Choroid plexus epithelial cell (primary cell): ENCODE measurements at regions not wholly inside any gene's neighbourhood (a gene's known extent, or its start where the extent isn't known, plus 50 kb on each side); places are given as distances from the start of the nearest gene placed in this dataset.

Source experiments
- DNase-seq: peaks from one replicate; pipeline ENCODE4 v3.0.0-alpha.2; 2010; ENCODE audit warnings: low read depth
- H3K4me3 ChIP-seq: 2 replicates; pipeline ENCODE4 v1.5.1; 2011; ENCODE audit warnings: low read depth, mild to moderate bottlenecking, control low read depth, low read length, moderate library complexity
- TF ChIP-seq, protein P1 (sequence below): conservative IDR thresholded peaks from 2 replicates; pipeline ENCODE4 v1.5.1; 2011; ENCODE audit warnings: low read depth, mild to moderate bottlenecking, control low read depth, inconsistent platforms, low read length, moderate library complexity

DNA sequence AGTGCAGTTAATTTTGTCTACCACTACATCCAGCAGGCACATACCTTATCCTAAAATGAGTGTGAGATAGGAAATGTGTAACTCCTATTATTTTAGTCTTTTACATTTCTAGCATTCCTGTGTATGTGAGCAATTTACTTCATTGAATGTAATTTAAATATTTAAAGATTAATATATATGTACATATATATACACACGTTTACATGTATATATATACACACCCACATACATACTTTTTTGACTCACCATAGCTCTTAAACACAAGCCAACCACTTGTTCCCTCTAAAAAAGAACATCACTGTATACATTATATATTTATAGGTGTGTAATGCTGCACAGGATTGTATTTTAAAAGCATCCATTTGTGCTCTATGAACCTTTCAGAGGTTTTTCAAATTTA lies 425.6 kb upstream of the NECTIN3 start:
- DNase-seq, result no peak
- H3K4me3 ChIP-seq, result no peak overlapping the region
- TF ChIP-seq, protein P1, sequence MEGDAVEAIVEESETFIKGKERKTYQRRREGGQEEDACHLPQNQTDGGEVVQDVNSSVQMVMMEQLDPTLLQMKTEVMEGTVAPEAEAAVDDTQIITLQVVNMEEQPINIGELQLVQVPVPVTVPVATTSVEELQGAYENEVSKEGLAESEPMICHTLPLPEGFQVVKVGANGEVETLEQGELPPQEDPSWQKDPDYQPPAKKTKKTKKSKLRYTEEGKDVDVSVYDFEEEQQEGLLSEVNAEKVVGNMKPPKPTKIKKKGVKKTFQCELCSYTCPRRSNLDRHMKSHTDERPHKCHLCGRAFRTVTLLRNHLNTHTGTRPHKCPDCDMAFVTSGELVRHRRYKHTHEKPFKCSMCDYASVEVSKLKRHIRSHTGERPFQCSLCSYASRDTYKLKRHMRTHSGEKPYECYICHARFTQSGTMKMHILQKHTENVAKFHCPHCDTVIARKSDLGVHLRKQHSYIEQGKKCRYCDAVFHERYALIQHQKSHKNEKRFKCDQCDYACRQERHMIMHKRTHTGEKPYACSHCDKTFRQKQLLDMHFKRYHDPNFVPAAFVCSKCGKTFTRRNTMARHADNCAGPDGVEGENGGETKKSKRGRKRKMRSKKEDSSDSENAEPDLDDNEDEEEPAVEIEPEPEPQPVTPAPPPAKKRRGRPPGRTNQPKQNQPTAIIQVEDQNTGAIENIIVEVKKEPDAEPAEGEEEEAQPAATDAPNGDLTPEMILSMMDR, result no peak

DNA sequence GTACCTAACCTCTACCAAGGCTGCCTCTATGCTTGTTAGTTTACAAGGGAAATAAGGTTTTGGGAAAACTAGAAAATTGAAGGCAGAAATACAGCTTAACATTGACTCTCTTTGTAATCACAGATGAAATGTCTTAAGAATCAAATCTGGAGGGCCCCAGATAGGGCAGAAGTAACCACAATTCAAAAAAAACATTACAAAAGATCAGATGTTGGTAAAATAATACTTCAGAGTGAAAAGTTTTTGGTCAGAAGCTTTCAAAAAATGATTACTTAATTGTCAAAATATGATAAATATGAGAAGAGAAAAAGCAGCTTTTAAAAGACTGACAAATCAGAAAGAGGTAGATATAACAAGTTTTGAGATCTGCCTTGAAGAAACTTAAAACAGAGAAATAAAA lies 425.1 kb upstream of the NECTIN3 start:
- TF ChIP-seq, protein P1, result no peak
- no peak overlapping the region for H3K4me3 ChIP-seq
- peak; percentile 71 for DNase-seq

DNA sequence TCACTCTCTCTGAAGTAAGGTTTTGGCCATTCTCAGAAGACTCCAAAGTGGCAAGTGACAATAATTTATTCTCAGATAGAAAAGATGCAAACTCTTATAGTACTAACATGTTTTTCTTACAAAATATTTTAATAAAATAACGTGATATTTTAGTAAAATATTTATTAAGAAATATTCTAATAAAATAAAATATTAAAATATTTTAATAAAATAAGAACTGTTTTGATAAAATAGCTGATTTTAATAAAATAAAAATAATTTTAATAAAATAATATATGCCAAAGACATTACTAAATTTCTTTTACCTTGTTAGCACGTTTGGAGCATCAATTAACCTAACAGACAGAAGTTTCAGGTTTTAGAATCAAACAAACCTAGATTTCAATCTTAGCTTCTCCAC lies 424.0 kb upstream of the NECTIN3 start:
- TF ChIP-seq, protein P1, result no peak
- no peak overlapping the region for H3K4me3 ChIP-seq
- DNase-seq, result no peak

DNA sequence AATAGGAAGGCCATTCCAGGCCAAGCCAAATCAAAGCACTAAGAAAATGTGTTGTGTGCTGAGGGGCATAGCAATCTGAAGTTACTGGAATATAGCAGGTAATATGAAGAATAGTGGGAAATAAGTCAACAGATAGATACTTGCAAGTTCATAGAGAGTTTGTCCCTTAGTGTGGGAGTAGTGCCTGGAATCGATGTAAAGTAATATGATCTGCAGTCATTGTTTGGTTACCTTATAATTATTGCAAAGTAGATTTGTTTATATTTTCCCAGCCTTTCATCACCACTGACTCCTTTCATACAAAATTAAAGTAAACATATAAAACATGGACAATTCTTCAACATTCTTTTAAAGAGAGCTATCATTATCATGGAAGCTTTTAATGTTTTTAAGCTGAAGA lies 420.9 kb upstream of the NECTIN3 start:
- H3K4me3 ChIP-seq, result no peak overlapping the region
- TF ChIP-seq, protein P1, result no peak
- peak; percentile 46 for DNase-seq

DNA sequence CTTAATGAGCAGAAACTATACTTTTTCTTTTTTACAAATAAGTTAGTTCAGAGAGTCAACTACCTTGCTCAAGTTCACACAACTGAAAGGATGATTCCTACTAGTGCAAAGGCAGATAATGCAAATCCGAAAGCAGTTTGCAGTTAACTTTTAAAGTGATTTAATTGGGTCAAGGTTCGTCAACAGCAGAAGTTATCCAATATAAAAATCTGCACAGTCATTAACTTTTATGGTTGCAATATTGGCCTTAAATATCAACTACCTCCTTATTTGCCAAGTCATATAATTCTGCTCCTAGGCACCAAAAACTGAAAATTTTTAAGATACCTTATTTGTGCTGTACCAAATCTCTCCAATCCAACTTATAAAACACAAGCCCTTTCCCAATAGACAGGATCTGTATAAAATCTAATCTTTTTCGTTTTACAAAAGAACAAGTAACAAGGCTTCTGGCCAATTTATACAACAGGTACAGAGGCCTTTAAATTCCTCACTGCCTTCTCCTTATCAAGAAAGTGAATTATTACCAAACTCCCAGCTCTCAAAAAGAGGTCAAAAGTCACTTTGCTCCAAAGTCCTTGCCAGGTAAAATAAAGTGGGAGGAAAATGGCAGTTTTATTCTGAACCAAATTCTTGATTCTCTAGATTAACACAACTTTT lies 416.6 kb upstream of the NECTIN3 start:
- TF ChIP-seq, protein P1, result no peak
- DNase-seq, result no peak
- H3K4me3 ChIP-seq, result no peak overlapping the region

DNA sequence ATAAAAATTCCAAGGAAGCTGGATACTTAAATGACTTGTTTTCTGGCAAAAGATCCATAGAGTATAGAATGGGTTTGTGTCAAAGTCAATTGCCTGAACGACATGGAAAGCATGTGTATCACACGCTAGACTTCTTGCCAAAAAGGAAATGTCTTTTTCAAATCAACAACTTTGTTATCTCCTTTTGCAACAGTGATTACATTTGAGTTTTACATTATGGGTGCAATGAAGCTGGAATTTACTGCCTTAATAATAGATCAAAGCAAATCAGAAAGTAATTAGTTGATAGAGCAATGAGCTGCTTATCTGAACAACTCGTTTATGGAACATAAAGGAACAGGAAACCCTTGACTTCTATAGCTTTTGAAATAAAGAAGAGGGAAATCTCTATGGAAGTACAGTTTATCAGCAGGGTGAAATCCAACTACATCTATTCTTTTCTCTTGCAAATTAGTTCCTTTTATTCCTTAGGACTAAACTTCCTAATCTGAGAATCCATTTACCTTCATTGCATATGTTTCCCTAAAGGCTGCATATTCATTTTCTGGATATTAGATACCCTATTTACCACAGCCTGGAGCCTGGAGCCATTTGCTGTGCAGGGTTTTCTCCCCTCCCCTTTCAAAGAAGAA lies 415.1 kb upstream of the NECTIN3 start:
- H3K4me3 ChIP-seq, result no peak overlapping the region
- TF ChIP-seq, protein P1, result no peak
- DNase-seq, result peak; percentile 25

DNA sequence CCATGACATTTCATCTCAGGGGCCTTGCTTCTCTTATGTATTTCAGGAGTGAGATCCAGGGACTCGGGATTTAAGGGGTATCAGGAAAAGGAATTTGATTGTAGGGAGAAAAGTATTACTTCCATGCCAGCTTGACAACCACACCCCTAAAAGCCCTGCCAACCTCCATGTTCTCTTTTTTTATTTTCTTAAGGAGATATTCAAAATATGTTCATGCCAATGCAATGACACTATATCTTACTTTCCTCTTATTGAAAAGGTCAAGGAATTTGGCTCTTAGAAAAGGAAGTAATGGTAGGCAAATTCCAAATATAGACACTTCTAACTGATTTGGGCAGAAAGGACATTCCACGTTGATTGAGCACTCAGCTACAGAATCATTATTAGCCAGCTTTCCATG lies 407.5 kb upstream of the NECTIN3 start:
- TF ChIP-seq, protein P1, result no peak
- peak; percentile 31 for DNase-seq
- H3K4me3 ChIP-seq, result no peak overlapping the region
